Jurkat, Clone E6-1 (cell line): ENCODE measurements at regions not wholly inside any gene's neighbourhood (a gene's known extent, or its start where the extent isn't known, plus 50 kb on each side); places are given as distances from the start of the nearest gene placed in this dataset.

ENCODE experiments used
- DNase-seq: peaks from one replicate; pipeline ENCODE4 v3.0.0-alpha.2; 2011; ENCODE audit warnings: low read depth, low spot score
- H3K4me3 ChIP-seq: 2 replicates; pipeline ENCODE4 v1.5.1; 2011; ENCODE audit warnings: mild to moderate bottlenecking, low read length, control low read depth, moderate library complexity

DNA sequence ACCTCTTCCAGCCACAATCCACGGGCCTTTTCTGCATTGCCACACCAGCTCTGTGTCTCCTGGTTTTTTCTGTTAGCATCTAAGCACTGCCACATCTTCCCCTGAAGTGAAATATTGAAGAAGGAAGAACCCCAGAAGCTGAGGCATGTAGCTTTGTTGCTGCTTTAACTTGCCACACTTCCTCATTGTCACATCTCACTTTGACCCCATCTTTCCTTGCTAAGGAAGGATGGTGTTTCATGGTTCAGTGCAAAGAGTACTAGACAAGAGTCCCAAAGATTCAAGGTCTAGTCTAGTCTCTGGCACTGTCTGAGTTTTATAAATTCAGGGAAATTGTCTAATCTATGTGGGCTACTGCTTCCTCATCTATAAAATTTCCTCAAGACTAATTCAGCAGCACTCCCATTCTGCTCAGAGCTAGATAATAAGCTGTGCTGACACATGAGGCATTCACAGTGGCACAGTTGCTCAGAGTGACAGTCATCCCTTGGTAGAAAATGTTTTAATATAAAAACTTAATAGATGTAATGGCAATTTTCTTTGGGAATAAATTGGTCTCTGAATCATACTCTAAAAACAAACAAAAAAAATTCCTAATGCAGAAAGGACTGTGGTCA, 483.0 kb upstream of the ID2 start:
- DNase-seq: no peak
- H3K4me3 ChIP-seq: no peak overlapping the region

DNA sequence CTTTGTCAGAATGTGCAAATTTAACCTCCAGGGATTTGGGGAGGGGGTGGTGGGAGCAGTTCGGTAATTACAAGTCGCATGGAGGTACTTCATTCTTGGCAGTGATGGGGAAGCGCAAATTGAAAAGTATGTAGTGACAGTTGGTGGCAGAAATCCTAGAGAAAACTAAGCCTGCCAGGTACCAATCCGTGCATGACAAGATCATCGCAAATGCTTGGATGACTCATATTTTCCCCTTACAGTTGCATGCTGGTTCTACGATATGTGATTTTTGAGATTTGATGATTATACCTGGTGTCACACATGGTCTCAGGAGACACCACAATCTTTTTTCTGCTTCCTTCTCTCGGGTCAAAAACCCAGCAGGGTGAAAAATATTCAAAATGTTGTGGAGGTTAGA, 479.7 kb upstream of the ID2 start:
- H3K4me3 ChIP-seq: no peak overlapping the region
- DNase-seq: peak; percentile 10

DNA sequence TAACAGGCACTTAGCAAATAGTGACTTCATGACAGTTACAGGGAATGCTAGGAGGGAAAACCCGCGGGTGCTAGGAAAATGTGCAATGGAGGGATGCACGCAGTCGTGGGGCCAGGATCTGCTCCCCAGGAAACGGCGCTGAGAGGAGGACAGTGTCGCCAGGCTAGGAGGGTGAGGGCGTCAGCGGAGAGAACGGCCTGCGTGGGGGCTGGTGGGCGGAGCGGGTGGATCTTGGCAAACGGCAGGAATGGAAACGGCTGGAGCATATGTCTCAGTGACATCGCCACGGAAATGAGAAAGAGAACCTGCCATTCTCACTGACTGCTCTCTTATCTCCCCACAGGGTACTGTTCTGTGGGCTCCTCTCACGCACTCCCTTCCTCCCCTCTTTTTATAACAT, 478.5 kb upstream of the ID2 start:
- DNase-seq: no peak
- H3K4me3 ChIP-seq: no peak overlapping the region

DNA sequence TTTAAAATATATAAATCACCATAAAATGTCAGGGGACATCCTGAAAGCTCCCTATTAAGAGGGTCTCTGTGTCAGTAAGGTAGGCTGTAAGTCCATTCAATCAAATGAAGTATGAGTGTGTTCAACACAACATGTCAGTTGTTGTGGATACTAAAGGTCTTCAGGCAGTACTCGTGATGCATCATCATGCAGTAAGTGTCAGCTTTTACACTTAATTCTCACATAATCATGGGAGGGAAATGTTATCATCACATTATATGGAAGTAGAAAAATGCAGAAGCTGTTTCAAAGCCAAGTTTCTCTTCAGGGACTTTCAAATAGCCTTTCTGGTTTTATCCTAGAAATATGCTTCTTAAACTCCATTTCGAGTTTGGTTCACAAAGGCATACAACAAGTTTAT, 477.1 kb upstream of the ID2 start:
- no peak overlapping the region for H3K4me3 ChIP-seq
- no peak for DNase-seq

DNA sequence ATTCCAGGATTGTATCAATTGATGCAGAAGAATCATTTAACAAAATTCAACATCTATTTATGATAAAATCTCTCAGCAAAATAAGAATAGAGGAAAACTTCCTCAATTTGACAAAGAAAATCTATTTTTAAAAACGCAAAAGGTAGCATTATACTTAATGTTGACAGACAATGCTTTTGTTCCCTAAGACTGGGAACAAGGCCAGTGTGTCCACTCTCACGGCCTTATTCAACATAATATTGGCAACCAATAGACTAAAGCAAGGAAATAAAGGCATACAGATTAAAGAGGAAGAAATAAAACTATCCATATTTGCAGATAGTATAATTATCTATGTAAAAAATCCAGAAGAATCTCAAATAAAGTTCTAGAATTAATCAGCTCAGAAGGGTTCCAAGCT, 472.4 kb upstream of the ID2 start:
- DNase-seq: no peak
- H3K4me3 ChIP-seq: no peak overlapping the region

DNA sequence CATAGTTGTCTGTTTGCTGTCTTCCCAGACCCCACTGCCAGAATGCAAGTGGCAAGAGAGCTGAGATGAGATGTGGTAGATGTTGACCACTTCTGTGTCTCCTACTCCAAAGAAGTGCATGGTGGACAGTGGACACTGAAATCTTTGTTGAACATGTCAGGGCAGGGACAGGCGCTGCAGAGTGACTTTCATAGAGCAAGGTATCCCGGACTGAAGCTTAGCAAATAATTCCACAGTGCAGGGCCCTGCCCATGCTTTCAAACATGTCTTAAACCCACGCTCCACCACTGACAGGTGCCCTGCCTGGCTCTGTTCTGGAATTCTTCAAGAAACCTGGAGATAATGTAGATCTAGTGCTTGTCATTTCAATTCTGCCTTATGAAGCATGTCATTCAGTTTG, 470.5 kb upstream of the ID2 start:
- H3K4me3 ChIP-seq: no peak overlapping the region
- DNase-seq: no peak

DNA sequence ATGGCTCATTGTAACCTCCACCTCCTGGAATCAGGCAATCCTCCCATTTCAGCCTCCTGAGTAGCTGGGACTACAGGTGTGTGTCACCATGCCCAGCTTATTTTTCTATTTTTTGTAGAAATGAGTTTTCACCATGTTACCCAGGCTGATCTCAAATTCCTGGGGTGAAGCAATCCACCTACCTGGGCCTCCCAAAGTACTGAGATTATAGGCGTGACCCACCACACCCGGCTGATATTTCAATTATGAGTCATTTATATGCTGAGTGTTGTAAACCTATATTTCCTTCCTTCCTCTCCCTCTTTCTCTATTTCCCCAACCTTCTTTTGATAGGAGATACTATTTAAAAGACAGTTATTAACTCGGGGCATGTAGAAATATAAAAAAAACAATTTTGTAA, 469.6 kb upstream of the ID2 start:
- no peak for DNase-seq
- H3K4me3 ChIP-seq: no peak overlapping the region

DNA sequence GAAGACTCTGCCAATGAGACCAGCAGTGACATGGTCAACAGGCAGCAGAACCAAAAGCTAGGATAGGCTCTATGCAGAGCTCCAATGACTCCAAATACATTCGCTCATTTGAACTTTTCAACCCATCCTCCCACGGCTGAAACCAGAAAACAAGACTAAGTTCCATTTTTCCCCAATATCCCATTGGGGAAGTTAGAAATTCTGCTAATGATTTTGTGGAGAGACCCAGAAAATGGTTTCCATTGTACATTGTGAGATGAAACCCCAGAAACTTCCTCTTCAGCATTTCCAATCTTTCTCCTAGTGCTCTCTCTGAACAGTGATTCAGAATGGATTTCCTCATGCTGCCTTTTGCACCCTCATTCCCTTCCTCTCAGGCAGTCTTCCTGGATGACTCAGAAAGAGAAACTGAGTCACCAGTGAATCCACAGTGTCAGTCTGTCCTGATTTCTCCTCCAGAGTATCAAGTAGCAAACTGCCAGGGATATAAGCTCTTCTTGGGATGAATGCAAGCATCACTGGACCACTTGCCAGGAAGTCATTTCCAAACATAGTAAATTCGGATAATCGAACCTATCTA, 467.7 kb upstream of the ID2 start:
- H3K4me3 ChIP-seq: no peak overlapping the region
- DNase-seq: no peak

DNA sequence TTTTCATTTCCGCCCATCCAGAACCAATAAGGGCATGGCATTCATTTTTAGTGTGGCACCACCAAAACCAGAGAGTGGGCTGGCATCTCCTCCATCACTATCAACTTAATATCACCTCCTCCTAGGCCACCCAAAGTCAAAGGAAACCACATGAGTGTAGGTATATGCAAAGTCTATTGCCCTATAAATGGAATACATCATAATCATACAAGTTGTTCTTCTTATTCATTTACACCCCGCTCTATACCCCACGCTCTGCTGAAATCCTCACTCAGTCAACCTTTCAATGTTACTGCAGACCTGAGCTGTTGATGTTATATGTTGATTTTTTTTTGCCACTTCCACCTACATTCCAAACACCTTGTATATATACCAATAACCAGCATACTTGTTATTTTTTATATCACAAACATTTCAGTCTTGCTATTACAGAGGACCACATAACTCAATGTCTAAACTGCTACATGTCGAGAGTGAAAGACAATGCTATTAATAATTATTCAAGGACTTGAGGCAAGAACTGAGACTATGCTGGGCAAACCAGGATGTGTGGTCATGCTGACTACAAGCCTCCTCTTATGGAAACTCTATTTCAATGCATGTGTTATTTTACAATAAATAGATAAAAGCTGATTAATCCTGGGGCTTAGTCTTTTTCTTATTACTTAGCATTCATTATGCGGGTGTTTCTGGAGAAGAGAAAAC, 466.5 kb upstream of the ID2 start:
- no peak overlapping the region for H3K4me3 ChIP-seq
- no peak for DNase-seq

DNA sequence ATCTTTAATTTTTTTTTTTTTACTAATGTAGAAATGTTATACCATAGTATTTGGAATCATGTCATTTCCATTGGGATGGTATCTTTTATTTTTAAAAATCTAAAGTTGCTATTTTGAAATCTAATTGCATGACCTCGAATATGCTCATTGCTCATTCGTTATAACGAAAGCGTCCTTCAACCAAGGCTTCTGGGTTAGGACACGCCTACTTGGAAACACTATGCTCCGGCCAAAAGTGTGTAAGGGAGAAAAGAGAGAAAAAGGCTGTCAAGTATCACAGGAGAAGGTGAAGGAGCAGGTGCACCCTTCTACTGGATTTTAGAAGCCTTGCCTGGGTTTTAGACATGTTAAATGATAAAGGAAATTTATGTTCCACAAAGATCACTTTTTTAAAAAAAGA, 465.9 kb upstream of the ID2 start:
- no peak for DNase-seq
- H3K4me3 ChIP-seq: no peak overlapping the region

DNA sequence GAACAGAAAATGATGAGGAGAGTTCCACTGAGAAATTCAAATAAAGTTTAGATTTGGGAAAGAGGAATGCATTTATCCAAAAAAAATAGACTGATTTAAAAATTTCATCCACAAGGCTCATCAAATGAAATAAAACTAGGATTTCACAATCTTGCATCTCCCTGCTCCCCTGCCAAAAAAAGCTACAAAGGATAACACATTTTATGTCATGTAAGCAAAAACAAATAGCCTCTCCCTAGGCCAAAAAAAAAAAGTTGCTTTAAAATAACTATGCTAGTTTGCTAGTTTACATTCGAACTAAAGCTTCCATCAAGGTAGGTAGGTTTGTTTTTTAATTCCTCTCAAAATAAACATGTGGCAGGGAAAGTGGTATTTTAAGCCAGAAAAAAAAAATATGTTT, 465.5 kb upstream of the ID2 start:
- DNase-seq: no peak
- no peak overlapping the region for H3K4me3 ChIP-seq

DNA sequence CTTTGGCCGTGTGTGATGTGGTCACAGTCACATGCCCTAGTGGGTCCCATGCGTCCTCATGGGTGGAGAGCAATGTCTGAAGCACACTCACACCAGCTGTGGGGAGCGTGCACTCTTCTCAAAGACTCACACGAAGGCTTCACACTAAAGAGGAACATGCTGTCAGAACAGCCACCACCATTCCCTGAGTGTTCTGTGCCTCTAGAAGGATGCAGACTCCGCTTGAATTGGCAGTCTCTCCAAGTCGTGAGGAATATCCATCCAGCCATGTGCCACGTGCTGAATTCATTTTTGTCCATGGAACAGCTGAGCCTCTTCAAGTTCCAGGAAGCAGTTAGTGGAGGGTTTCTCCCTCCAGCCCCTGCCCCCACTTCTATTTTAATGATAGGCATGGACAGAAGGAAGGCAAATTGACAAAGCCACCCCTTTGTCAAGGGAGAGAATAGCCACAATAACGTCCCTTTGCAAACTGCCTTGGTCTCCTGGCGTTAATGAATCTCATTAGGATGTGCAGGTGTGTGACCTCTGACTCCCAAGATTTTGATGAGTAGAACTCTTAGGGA, 464.3 kb upstream of the ID2 start:
- no peak overlapping the region for H3K4me3 ChIP-seq
- no peak for DNase-seq

DNA sequence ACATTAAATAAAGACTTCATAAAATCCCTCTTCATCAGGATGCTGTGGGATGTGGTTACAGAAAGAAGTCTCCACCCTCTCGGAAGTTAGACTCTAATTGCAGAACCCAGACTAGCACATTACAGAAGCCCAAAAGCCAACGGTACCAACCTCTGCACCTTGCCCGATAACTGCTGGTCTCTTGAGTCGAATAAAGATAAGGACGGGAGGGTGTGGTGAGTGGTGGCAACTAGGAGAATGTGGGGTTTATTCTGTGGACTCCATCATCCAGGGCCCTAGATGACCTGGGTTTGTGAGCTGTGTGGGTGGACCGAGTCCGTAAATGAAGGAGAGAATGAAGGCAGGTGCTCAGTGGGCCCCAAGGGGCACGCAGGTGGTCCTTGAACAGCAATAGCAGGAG, 462.8 kb upstream of the ID2 start:
- H3K4me3 ChIP-seq: no peak overlapping the region
- DNase-seq: no peak

DNA sequence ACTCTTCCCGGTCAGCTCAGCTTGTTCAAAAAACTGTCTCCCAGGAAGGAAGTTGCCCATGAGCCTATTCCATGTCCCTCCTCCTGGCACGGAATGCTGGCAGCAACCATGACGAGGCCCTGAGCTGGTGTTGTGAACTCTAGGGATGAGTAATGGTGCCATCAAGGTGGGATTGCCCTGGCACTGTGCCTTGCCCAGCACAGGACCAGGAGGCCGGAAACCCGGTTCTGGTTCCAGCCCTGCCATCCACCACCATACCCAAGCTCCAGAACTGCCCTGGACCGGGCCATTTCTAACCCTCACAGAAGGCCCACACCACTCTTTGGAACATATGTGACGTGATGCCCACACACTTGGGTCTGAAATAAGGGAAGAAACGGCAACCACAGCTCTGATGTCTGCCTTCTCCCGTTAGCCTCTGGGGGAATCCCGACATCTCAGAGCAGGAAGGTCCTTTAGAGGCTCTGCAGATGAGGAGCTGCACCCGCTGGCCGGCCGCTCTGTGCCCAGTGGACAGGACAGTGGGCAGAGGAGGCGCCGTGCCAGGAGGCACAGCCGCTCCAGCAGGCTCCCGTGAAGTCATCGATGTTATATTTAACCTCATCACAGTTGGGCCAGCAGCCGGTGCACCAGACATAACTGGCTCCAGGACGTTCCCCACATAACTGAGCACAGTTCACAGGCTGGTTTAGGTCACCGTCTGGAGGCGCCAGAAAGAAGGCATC, 462.1 kb upstream of the ID2 start:
- DNase-seq: no peak
- H3K4me3 ChIP-seq: no peak overlapping the region

DNA sequence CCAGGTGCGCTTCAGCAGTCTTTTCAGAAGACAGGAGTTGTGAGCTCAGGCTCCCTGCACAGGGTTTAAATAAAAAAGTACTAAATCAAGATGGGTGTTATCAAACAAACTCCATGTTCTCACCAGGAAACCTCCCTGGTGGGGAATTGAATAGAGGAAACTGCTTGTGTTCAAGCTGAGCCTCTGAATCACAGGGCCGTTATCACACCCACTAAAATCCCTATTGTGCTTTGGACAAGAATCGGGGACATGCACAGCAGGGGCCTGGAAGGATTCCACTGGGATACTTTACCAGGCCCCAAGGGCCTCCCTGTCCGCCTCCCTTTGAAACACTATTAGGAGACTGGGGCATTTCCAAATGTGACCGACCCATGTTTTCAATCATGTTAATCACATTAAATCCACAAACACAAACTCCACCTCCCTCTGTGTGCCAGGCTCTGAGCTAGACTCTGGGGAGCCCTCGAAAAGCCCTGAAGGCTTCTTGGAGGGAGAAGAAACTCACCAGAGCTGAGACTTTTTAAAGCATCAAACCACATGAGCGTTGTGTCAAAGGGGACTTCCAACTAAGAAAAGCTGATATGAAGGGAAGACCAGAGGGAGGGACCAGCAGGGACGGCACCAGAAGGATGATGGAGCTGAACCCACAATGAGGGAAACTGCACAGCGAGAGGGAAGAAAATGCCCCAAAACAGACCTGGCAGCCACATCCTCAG, 458.7 kb upstream of the ID2 start:
- no peak overlapping the region for H3K4me3 ChIP-seq
- DNase-seq: no peak

DNA sequence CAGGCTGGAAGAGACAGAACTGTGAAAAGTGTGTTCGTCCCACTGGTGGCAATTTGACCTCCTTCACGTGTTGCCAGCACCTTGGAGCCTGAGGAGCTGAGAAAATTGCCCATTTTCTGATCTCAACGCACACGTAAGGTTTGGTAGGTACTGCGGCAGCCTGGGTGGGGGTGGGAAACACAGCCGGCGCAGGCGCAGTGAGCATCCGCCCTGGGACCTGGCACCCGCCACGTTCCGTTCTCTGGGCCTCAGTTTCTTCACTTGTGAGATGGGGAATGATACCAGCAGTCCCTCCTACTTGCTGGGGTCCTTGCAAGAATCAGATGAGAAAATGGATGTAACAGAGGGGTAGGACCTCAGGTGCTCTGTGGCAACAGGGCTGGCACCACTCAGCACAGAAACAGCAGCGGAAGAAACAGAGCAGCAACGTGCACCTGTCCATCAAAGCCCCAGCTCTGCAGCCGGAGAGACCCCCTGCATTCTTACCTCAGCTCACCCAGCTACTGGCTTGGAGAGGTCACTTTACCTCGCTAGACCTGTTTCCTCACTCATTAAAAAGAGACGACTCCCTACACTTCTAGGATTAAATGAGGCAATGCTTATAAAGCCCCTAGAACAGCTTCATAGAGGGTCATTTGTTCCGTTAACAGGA, 458.0 kb upstream of the ID2 start:
- DNase-seq: no peak
- H3K4me3 ChIP-seq: no peak overlapping the region

DNA sequence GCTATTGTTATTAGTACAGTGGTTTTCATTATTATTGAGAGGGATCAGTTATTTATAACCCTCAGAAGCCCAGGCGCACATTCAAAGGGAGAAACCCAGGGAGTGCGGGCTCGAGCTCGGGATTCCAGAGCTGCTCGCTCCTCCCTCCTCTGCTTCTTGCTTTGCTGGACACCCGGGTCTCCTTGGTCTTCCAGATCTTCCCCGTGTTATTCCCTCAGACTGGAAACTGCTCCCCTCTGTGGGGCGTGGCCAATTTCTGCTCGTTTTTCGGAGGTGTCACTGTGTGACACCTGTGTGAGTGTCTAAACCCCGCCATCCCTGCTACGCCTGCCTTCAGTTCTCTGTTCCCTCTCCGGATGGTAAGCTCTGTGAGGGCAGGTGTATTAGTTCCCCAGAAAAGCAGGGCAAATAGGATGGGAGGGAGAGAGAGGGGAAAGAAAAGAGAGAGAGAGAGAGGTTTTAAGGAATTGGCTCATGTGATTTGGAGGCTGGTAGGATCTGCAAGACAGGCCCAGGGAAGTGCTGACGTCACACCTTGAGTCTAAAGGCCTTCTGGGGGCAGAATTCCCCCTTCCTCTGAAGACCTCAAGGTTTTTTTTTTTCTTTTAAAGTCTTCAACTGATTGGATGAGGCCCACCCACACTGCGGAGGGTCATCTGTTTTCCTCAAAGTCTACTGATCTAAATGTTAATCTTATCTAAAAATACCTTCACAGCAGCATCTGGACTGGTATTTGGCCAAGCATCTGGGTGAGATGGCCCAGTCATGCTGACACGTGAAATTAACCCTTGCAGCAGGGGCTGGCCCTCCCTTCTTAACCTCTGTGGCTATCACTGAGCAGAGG, 457.3 kb upstream of the ID2 start:
- H3K4me3 ChIP-seq: no peak overlapping the region
- DNase-seq: no peak

DNA sequence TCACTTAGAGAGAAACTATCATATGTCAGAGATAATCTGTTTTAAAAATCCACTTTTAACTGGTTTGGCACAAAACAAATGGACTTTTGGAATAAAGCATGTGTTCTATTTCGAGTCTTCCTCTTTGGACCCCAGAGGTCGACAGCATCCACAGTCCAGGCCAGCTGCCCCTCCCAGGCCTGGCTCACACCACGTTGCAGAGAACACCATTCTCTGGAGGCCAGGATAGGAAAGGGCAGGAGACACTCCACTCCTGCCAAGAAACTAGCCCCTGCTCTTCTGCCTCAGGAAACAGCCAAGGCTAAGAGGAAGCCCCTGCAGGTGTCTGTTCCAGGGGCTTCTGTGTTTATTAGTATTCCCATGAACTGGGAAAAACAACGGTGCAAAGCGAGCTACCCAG, 456.6 kb upstream of the ID2 start:
- no peak overlapping the region for H3K4me3 ChIP-seq
- no peak for DNase-seq
